ENCODE measurements at regions not wholly inside any gene's neighbourhood (a gene's known extent, or its start where the extent isn't known, plus 50 kb on each side); places are given as distances from the start of the nearest gene placed in this dataset.

GRCh38 chr14:97359341-97359740, 562.2 kb downstream of the VRK1 start:
- TF ChIP-seq YY1 (IDR thresholded peaks at IDR 0.05; ENCODE audit: insufficient read depth, insufficient read length) (no peak), SUZ12 (IDR thresholded peaks at IDR 0.05; ENCODE audit: extremely low read depth, insufficient read depth, insufficient read length) (no peak)
